ENCODE measurements at regions not wholly inside any gene's neighbourhood (a gene's known extent, or its start where the extent isn't known, plus 50 kb on each side); places are given as distances from the start of the nearest gene placed in this dataset.
"Not testable (repeated sequence)": the region's sequence is repeated elsewhere in the genome, so short reads cannot be mapped to it uniquely, and the experiment has no call there.

DNA sequence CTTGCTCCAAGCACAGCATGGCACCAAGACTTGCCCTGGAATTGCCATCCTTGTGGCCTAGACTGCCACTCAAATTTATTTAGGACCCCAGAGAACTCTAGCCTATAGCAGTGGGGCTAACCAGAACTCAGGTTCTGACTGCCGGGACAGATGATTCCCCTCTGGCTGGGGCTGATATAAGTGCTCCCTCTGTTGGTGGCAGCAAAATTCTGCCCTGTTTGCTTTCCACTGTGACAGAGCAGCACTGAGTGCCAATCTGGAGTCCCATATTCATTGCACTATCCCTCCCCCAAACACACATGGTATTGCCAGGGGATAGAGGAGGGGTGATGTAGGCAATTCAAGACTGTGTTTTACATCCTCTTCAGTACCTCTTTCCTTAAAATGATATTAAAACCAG is 1081.9 kb downstream of the FAT4 start:
- no peak overlapping the region for H3K9ac ChIP-seq (ENCODE audit: insufficient read length, low read depth)
- H3K9me3 ChIP-seq (ENCODE audit: insufficient read depth, low read length) = no peaks in the 10 kb centered on the region; the same call in 1 of the 2 replicates
- DNase-seq (ENCODE audit: low read depth, low spot score) = no peak
- H3K36me3 ChIP-seq (ENCODE audit: insufficient read depth, insufficient read length, low read length) = no peaks in the 10 kb centered on the region
- no peaks in the 10 kb centered on the region for H3K4me1 ChIP-seq (ENCODE audit: insufficient read depth, insufficient read length)
- H3K27me3 ChIP-seq (ENCODE audit: insufficient read depth, insufficient read length) = no peaks in the 10 kb centered on the region
- TF ChIP-seq SUZ12 (IDR thresholded peaks at IDR 0.05; ENCODE audit: extremely low read depth, insufficient read depth, insufficient read length) = no peak
- TF ChIP-seq YY1 (IDR thresholded peaks at IDR 0.05; ENCODE audit: insufficient read depth, insufficient read length) = no peak
- TF ChIP-seq ZNF274 (IDR thresholded peaks at IDR 0.05; ENCODE audit: low read depth, low read length) = no peak
- no peak overlapping the region for H3K4me3 ChIP-seq (ENCODE audit: insufficient read length, low read depth)

DNA sequence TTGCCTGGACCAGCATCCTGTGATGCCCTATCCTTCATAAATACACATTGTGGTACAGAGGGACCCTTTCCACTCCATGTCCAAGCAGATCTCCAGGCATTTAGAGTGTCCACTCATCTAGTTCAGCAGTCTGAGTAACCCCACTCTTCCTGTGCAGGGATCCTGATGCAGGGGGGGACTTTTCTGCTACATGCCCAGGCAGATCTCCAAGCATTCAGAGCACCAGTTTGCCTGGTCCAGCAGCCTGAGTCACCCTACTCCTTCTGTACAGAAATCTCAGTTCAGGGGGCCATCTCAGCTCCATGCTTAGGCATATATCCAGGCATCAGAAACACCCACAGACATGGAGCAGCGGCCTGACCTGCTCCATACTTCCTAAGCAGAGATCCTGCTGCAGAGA is 1089.8 kb downstream of the FAT4 start:
- Histone ChIP-seq H3K27me3 (ENCODE audit: insufficient read depth, insufficient read length) (no peaks in the 10 kb centered on the region), H3K4me3 (ENCODE audit: insufficient read length, low read depth) (no peak overlapping the region), H3K4me1 (ENCODE audit: insufficient read depth, insufficient read length) (no peaks in the 10 kb centered on the region), H3K36me3 (ENCODE audit: insufficient read depth, insufficient read length, low read length) (no peaks in the 10 kb centered on the region), H3K9ac (ENCODE audit: insufficient read length, low read depth) (no peak overlapping the region), H3K9me3 (ENCODE audit: insufficient read depth, low read length) (no peaks in the 10 kb centered on the region)
- no peak for DNase-seq (ENCODE audit: low read depth, low spot score)
- TF ChIP-seq SUZ12 (IDR thresholded peaks at IDR 0.05; ENCODE audit: extremely low read depth, insufficient read depth, insufficient read length) (no peak), YY1 (IDR thresholded peaks at IDR 0.05; ENCODE audit: insufficient read depth, insufficient read length) (no peak), ZNF274 (IDR thresholded peaks at IDR 0.05; ENCODE audit: low read depth, low read length) (no peak)

GRCh38 chr4:126405369-126405982 is 1090.7 kb downstream of the FAT4 start:
- Histone ChIP-seq H3K36me3 (ENCODE audit: insufficient read depth, insufficient read length, low read length) (no peaks in the 10 kb centered on the region), H3K9me3 (ENCODE audit: insufficient read depth, low read length) (no peaks in the 10 kb centered on the region), H3K4me3 (ENCODE audit: insufficient read length, low read depth) (no peak overlapping the region), H3K27me3 (ENCODE audit: insufficient read depth, insufficient read length) (no peaks in the 10 kb centered on the region), H3K4me1 (ENCODE audit: insufficient read depth, insufficient read length) (no peaks in the 10 kb centered on the region), H3K9ac (ENCODE audit: insufficient read length, low read depth) (no peak overlapping the region)
- TF ChIP-seq YY1 (IDR thresholded peaks at IDR 0.05; ENCODE audit: insufficient read depth, insufficient read length) (no peak), ZNF274 (IDR thresholded peaks at IDR 0.05; ENCODE audit: low read depth, low read length) (no peak), SUZ12 (IDR thresholded peaks at IDR 0.05; ENCODE audit: extremely low read depth, insufficient read depth, insufficient read length) (no peak)
- peak; percentile 2 for DNase-seq (ENCODE audit: low read depth, low spot score)

GRCh38 chr4:126409746-126410145 is 1095.0 kb downstream of the FAT4 start:
- DNase-seq (ENCODE audit: low read depth, low spot score) = no peak
- H3K27me3 ChIP-seq (ENCODE audit: insufficient read depth, insufficient read length) = no peaks in the 10 kb centered on the region
- TF ChIP-seq SUZ12 (IDR thresholded peaks at IDR 0.05; ENCODE audit: extremely low read depth, insufficient read depth, insufficient read length) (no peak), ZNF274 (IDR thresholded peaks at IDR 0.05; ENCODE audit: low read depth, low read length) (no peak), YY1 (IDR thresholded peaks at IDR 0.05; ENCODE audit: insufficient read depth, insufficient read length) (no peak)

GRCh38 chr4:126411047-126411446 is 1096.3 kb downstream of the FAT4 start:
- no peaks in the 10 kb centered on the region for H3K27me3 ChIP-seq (ENCODE audit: insufficient read depth, insufficient read length)
- H3K4me1 ChIP-seq (ENCODE audit: insufficient read depth, insufficient read length) = no peaks in the 10 kb centered on the region
- H3K9ac ChIP-seq (ENCODE audit: insufficient read length, low read depth) = no peak overlapping the region
- H3K9me3 ChIP-seq (ENCODE audit: insufficient read depth, low read length) = no peaks in the 10 kb centered on the region
- no peak overlapping the region for H3K4me3 ChIP-seq (ENCODE audit: insufficient read length, low read depth)
- H3K36me3 ChIP-seq (ENCODE audit: insufficient read depth, insufficient read length, low read length) = no peaks in the 10 kb centered on the region
- DNase-seq (ENCODE audit: low read depth, low spot score) = no peak
- no peak for TF ChIP-seq SUZ12 (IDR thresholded peaks at IDR 0.05; ENCODE audit: extremely low read depth, insufficient read depth, insufficient read length)
- TF ChIP-seq ZNF274 (IDR thresholded peaks at IDR 0.05; ENCODE audit: low read depth, low read length) = no peak
- no peak for TF ChIP-seq YY1 (IDR thresholded peaks at IDR 0.05; ENCODE audit: insufficient read depth, insufficient read length)

More at GRCh38 chr4:126409746-126410145, 1095.0 kb downstream of the FAT4 start:
- Histone ChIP-seq H3K4me3 (ENCODE audit: insufficient read length, low read depth) (no peak overlapping the region), H3K9me3 (ENCODE audit: insufficient read depth, low read length) (no peaks in the 10 kb centered on the region), H3K36me3 (ENCODE audit: insufficient read depth, insufficient read length, low read length) (no peaks in the 10 kb centered on the region), H3K9ac (ENCODE audit: insufficient read length, low read depth) (no peak overlapping the region), H3K4me1 (ENCODE audit: insufficient read depth, insufficient read length) (no peaks in the 10 kb centered on the region)

- H3K4me1 ChIP-seq (ENCODE audit: insufficient read depth, insufficient read length); H3K27me3 ChIP-seq (ENCODE audit: insufficient read depth, insufficient read length); H3K9me3 ChIP-seq (ENCODE audit: insufficient read depth, low read length); DNase-seq (ENCODE audit: low read depth, low spot score); H3K36me3 ChIP-seq (ENCODE audit: insufficient read depth, insufficient read length, low read length); H3K4me3 ChIP-seq (ENCODE audit: insufficient read length, low read depth); H3K9ac ChIP-seq (ENCODE audit: insufficient read length, low read depth): not testable (repeated sequence)
Observed at GRCh38 chr4:126412310-126412709, 1097.6 kb downstream of the FAT4 start.

DNA sequence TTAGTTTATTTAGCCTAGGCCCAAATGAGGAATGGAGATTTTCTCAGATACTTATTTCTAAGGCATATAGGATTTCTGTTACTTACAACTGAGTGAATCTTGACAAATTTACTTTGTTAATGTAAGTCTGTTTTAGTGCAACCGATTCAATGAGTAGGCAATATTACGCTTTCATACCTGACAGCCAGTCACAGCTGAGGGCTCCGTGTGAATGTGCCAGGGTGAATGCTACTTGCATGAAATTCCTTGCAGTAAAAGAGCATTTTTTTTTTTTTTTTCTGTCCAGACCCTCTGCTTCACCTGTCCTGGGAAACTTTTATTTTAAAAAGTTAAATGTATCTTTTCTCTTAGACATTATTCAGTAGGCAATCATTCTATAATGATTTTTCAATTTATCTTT is 1100.0 kb downstream of the FAT4 start:
- H3K9ac ChIP-seq (ENCODE audit: insufficient read length, low read depth) = no peak overlapping the region
- no peaks in the 10 kb centered on the region for H3K27me3 ChIP-seq (ENCODE audit: insufficient read depth, insufficient read length)
- TF ChIP-seq YY1 (IDR thresholded peaks at IDR 0.05; ENCODE audit: insufficient read depth, insufficient read length) (no peak), ZNF274 (IDR thresholded peaks at IDR 0.05; ENCODE audit: low read depth, low read length) (no peak), SUZ12 (IDR thresholded peaks at IDR 0.05; ENCODE audit: extremely low read depth, insufficient read depth, insufficient read length) (no peak)
- no peaks in the 10 kb centered on the region for H3K9me3 ChIP-seq (ENCODE audit: insufficient read depth, low read length)
- no peak overlapping the region for H3K4me3 ChIP-seq (ENCODE audit: insufficient read length, low read depth)
- DNase-seq (ENCODE audit: low read depth, low spot score) = no peak
- H3K4me1 ChIP-seq (ENCODE audit: insufficient read depth, insufficient read length) = no peaks in the 10 kb centered on the region
- H3K36me3 ChIP-seq (ENCODE audit: insufficient read depth, insufficient read length, low read length) = no peaks in the 10 kb centered on the region
